Activated T-cell treated with anti-CD3 and anti-CD28 coated beads, Interleukin-2, amount 50 U/mL, for 4 hours (primary cell): ENCODE measurements at regions not wholly inside any gene's neighbourhood (a gene's known extent, or its start where the extent isn't known, plus 50 kb on each side); places are given as distances from the start of the nearest gene placed in this dataset.

Experiments
- ATAC-seq, 2 donors: fragments of 200-7000 bp; cut with Tn5 transposase; one replicate each; pipeline ENCODE4 v1.10.0; 2021
- DNase-seq: peaks from one replicate; pipeline ENCODE4 v3.0.0-alpha.2; 2020
- H3K27me3 Mint-ChIP-seq: one replicate; pipeline ENCODE4 v1.8.0; 2021; ENCODE audit warnings: low read depth, mixed read lengths
- H3K36me3 Mint-ChIP-seq: one replicate; pipeline ENCODE4 v1.8.0; 2022; ENCODE audit warnings: mixed read lengths; ENCODE audit not compliant: insufficient read depth
- H3K4me1 Mint-ChIP-seq: one replicate; pipeline ENCODE4 v1.8.0; 2021; ENCODE audit warnings: low read depth, mixed read lengths
- H3K4me3 Mint-ChIP-seq: one replicate; pipeline ENCODE4 v1.8.0; 2021; ENCODE audit warnings: mild to moderate bottlenecking, moderate library complexity, mixed read lengths
- H3K9me3 Mint-ChIP-seq: one replicate; pipeline ENCODE4 v1.8.0; 2021; ENCODE audit warnings: mixed read lengths

GRCh38 chr5:23035555-23036090 lies 182.5 kb upstream of the CDH12 start:
- no peak for ATAC-seq
- Mint-ChIP-seq H3K4me1 (no peaks in the 10 kb centered on the region), H3K36me3 (no peaks in the 10 kb centered on the region), H3K4me3 (no peak overlapping the region), H3K27me3 (no peaks in the 10 kb centered on the region), H3K9me3 (peaks cover 13% of the 10 kb centered on the region)
- no peak for DNase-seq

GRCh38 chr5:23033864-23034263 lies 180.7 kb upstream of the CDH12 start:
- Mint-ChIP-seq H3K9me3 (peaks cover 13% of the 10 kb centered on the region), H3K4me1 (no peaks in the 10 kb centered on the region), H3K4me3 (no peak overlapping the region), H3K27me3 (no peaks in the 10 kb centered on the region), H3K36me3 (no peaks in the 10 kb centered on the region)
- DNase-seq (no peak), ATAC-seq (no peak)

- H3K36me3 Mint-ChIP-seq = no peaks in the 10 kb centered on the region
- no peak overlapping the region for H3K4me3 Mint-ChIP-seq
- no peak for DNase-seq
- H3K9me3 Mint-ChIP-seq = peaks cover 8% of the 10 kb centered on the region
- no peaks in the 10 kb centered on the region for H3K27me3 Mint-ChIP-seq
- H3K4me1 Mint-ChIP-seq = no peaks in the 10 kb centered on the region
- no peak for ATAC-seq
Observed at GRCh38 chr5:23029290-23029689, 176.1 kb upstream of the CDH12 start.

GRCh38 chr5:23028445-23029021 lies 175.4 kb upstream of the CDH12 start:
- H3K9me3 Mint-ChIP-seq = peaks cover 7% of the 10 kb centered on the region
- no peak for ATAC-seq
- H3K4me1 Mint-ChIP-seq = no peaks in the 10 kb centered on the region
- no peaks in the 10 kb centered on the region for H3K36me3 Mint-ChIP-seq
- H3K27me3 Mint-ChIP-seq = no peaks in the 10 kb centered on the region
- no peak for DNase-seq
- no peak overlapping the region for H3K4me3 Mint-ChIP-seq

- DNase-seq (no peak), ATAC-seq (no peak)
- peaks cover 7% of the 10 kb centered on the region for H3K9me3 Mint-ChIP-seq
- no peaks in the 10 kb centered on the region for H3K4me1 Mint-ChIP-seq
- no peak overlapping the region for H3K4me3 Mint-ChIP-seq
- no peaks in the 10 kb centered on the region for H3K27me3 Mint-ChIP-seq
- H3K36me3 Mint-ChIP-seq = no peaks in the 10 kb centered on the region
Observed at GRCh38 chr5:23027830-23028229, 174.7 kb upstream of the CDH12 start.

- H3K27me3 Mint-ChIP-seq = no peaks in the 10 kb centered on the region
- no peak for DNase-seq
- H3K36me3 Mint-ChIP-seq = no peaks in the 10 kb centered on the region
- ATAC-seq = no peak
- no peak overlapping the region for H3K4me3 Mint-ChIP-seq
- H3K4me1 Mint-ChIP-seq = no peaks in the 10 kb centered on the region
- H3K9me3 Mint-ChIP-seq = peaks cover 7% of the 10 kb centered on the region
Observed at GRCh38 chr5:23027331-23027730, 174.2 kb upstream of the CDH12 start.

- Mint-ChIP-seq H3K36me3 (no peaks in the 10 kb centered on the region), H3K4me1 (no peaks in the 10 kb centered on the region), H3K4me3 (no peak overlapping the region), H3K27me3 (no peaks in the 10 kb centered on the region), H3K9me3 (peaks cover 7% of the 10 kb centered on the region)
- ATAC-seq (no peak), DNase-seq (no peak)
Observed at GRCh38 chr5:23026252-23027170, 173.4 kb upstream of the CDH12 start.

- no peak for ATAC-seq
- peaks cover 10% of the 10 kb centered on the region for H3K9me3 Mint-ChIP-seq
- H3K4me3 Mint-ChIP-seq = no peak overlapping the region
- H3K27me3 Mint-ChIP-seq = no peaks in the 10 kb centered on the region
- no peaks in the 10 kb centered on the region for H3K36me3 Mint-ChIP-seq
- no peak for DNase-seq
- H3K4me1 Mint-ChIP-seq = no peaks in the 10 kb centered on the region
Observed at GRCh38 chr5:23025629-23026233, 172.6 kb upstream of the CDH12 start.

GRCh38 chr5:23024470-23024869 lies 171.3 kb upstream of the CDH12 start:
- no peak overlapping the region for H3K4me3 Mint-ChIP-seq
- no peaks in the 10 kb centered on the region for H3K36me3 Mint-ChIP-seq
- H3K9me3 Mint-ChIP-seq = peaks cover 10% of the 10 kb centered on the region
- H3K4me1 Mint-ChIP-seq = no peaks in the 10 kb centered on the region
- DNase-seq = no peak
- no peaks in the 10 kb centered on the region for H3K27me3 Mint-ChIP-seq
- no peak for ATAC-seq

- ATAC-seq (no peak), DNase-seq (no peak)
- Mint-ChIP-seq H3K4me3 (no peak overlapping the region), H3K27me3 (no peaks in the 10 kb centered on the region), H3K36me3 (no peaks in the 10 kb centered on the region), H3K9me3 (no peaks in the 10 kb centered on the region), H3K4me1 (peaks cover 5% of the 10 kb centered on the region)
Observed at GRCh38 chr5:23014825-23015224, 161.7 kb upstream of the CDH12 start.

- peaks cover 5% of the 10 kb centered on the region for H3K4me1 Mint-ChIP-seq
- H3K9me3 Mint-ChIP-seq = no peaks in the 10 kb centered on the region
- H3K4me3 Mint-ChIP-seq = no peak overlapping the region
- no peaks in the 10 kb centered on the region for H3K36me3 Mint-ChIP-seq
- no peaks in the 10 kb centered on the region for H3K27me3 Mint-ChIP-seq
- no peak for ATAC-seq
- DNase-seq = no peak
Observed at GRCh38 chr5:23014266-23014665, 161.1 kb upstream of the CDH12 start.

GRCh38 chr5:23013395-23013998 lies 160.4 kb upstream of the CDH12 start:
- H3K27me3 Mint-ChIP-seq = no peaks in the 10 kb centered on the region
- no peaks in the 10 kb centered on the region for H3K36me3 Mint-ChIP-seq
- H3K4me3 Mint-ChIP-seq = peak overlapping the region; percentile 80
- DNase-seq = no peak
- peaks cover 5% of the 10 kb centered on the region for H3K4me1 Mint-ChIP-seq
- no peaks in the 10 kb centered on the region for H3K9me3 Mint-ChIP-seq
- ATAC-seq = no peak

- peak overlapping the region; percentile 80 for H3K4me3 Mint-ChIP-seq
- H3K4me1 Mint-ChIP-seq = peaks cover 5% of the 10 kb centered on the region
- no peaks in the 10 kb centered on the region for H3K27me3 Mint-ChIP-seq
- DNase-seq (no peak), ATAC-seq (no peak)
- H3K9me3 Mint-ChIP-seq = no peaks in the 10 kb centered on the region
- no peaks in the 10 kb centered on the region for H3K36me3 Mint-ChIP-seq
Observed at GRCh38 chr5:23012842-23013241, 159.7 kb upstream of the CDH12 start.

- no peak overlapping the region for H3K4me3 Mint-ChIP-seq
- H3K36me3 Mint-ChIP-seq = no peaks in the 10 kb centered on the region
- ATAC-seq = no peak
- H3K4me1 Mint-ChIP-seq = peaks cover 3% of the 10 kb centered on the region
- H3K9me3 Mint-ChIP-seq = peaks cover 6% of the 10 kb centered on the region
- no peaks in the 10 kb centered on the region for H3K27me3 Mint-ChIP-seq
- no peak for DNase-seq
Observed at GRCh38 chr5:23007762-23008161, 154.6 kb upstream of the CDH12 start.
